Panc1 (cell line): ENCODE measurements at regions not wholly inside any gene's neighbourhood (a gene's known extent, or its start where the extent isn't known, plus 50 kb on each side); places are given as distances from the start of the nearest gene placed in this dataset.

Source experiments
- ATAC-seq: fragments of 200-7000 bp; cut with Tn5 transposase; 2 replicates; pipeline ENCODE4 v1.9.1; 2020; ENCODE audit warnings: mild to moderate bottlenecking, moderate library complexity
- BruUV-seq: library from RNA; stranded (reverse); fragments of 400-500 nt; replicated peaks from 2 replicates; lab custom pipeline; 2021; lab: Mats Ljungman, UMichigan
- CTCF ChIA-PET: fragments of 300-600 bp; sonication (Branson Sonifier 250); formaldehyde crosslinking; loops from one replicate; lab custom pipeline; 2022; ENCODE audit warnings: antibody characterized with exemption; lab: Charles Lee
- POLR2A ChIA-PET: fragments of 300-600 bp; sonication (Branson Sonifier 250); formaldehyde crosslinking; loops from one replicate; lab custom pipeline; 2022; ENCODE audit warnings: antibody characterized with exemption; lab: Charles Lee
- DNase-seq: peaks from one replicate; pipeline ENCODE4 v3.0.0-alpha.2; 2010; ENCODE audit warnings: low read depth, low spot score
- H3K27ac ChIP-seq: 2 replicates; pipeline ENCODE4 v1.5.1; 2011; ENCODE audit warnings: mild to moderate bottlenecking, low read length, inconsistent platforms
- H3K27me3 ChIP-seq: fragments of 200-500 bp; sonication (Bioruptor generic); 2 replicates; pipeline ENCODE4 v1.6.0; 2014; ENCODE audit warnings: low read length, inconsistent platforms; ENCODE audit not compliant: control insufficient read depth, insufficient read depth
- H3K36me3 ChIP-seq: fragments of 200-500 bp; sonication (Bioruptor generic); 2 replicates; pipeline ENCODE4 v1.5.1; 2014; ENCODE audit warnings: inconsistent platforms, mild to moderate bottlenecking, low read length, moderate library complexity; ENCODE audit not compliant: control insufficient read depth, insufficient read depth
- H3K4me1 ChIP-seq: 2 replicates; pipeline ENCODE4 v1.5.1; 2011; ENCODE audit warnings: inconsistent platforms, mild to moderate bottlenecking, low read length, moderate library complexity; ENCODE audit not compliant: control insufficient read depth, insufficient read depth
- H3K4me3 ChIP-seq, 2 experiments: 2 replicates each; pipeline ENCODE4 v1.5.1; 2011 to 2012; ENCODE audit warnings: low read depth in 2 of 2, low read length in 2 of 2, mild to moderate bottlenecking in 2 of 2, inconsistent platforms in 1 of 2, moderate library complexity in 1 of 2
- H3K9me3 ChIP-seq: fragments of 200-500 bp; sonication (Bioruptor generic); 2 replicates; pipeline ENCODE4 v1.5.1; 2014; ENCODE audit warnings: low read depth, mild to moderate bottlenecking, inconsistent platforms, low read length, moderate library complexity; ENCODE audit not compliant: control insufficient read depth, insufficient read depth
- CTCF ChIP-seq: fragments of 450-650 bp; IDR thresholded peaks from 2 replicates; pipeline ENCODE4 v1.5.1; 2017; ENCODE audit warnings: mild to moderate bottlenecking
- POLR2AphosphoS5 ChIP-seq: IDR thresholded peaks from 2 replicates; pipeline ENCODE4 v1.6.1; 2012; ENCODE audit warnings: mild to moderate bottlenecking, low read depth, low read length, moderate library complexity
- SIN3A ChIP-seq: IDR thresholded peaks from 2 replicates; pipeline ENCODE4 v1.6.1; 2012; ENCODE audit warnings: low read depth, mild to moderate bottlenecking, low read length, moderate library complexity, borderline replicate concordance; ENCODE audit not compliant: insufficient read depth
- TCF7L2 ChIP-seq: IDR thresholded peaks from 2 replicates; pipeline ENCODE4 v1.6.1; 2011; ENCODE audit warnings: mild to moderate bottlenecking, low read depth, low read length, inconsistent platforms
- in situ Hi-C: cut with HindIII; loops from 2 replicates; pipeline ENCODE4 v1.10.0; 2016; ENCODE audit warnings: low sequenced_read_pairs, low pct_unique_long_range_greater_than_20kb
- intact Hi-C: fragments of 100-400 bp; cut with micrococcal nuclease; formaldehyde crosslinking; loops from one replicate; pipeline ENCODE4 v1.10.0; 2022; ENCODE audit not compliant: unreplicated experiment
- TF ChIP-seq, protein P1 (sequence below), 2 experiments: IDR thresholded peaks; 2 replicates each; pipeline ENCODE4 v1.6.1; 2011 to 2012; ENCODE audit warnings: low read depth in 2 of 2, control low read depth in 1 of 2, low read length in 1 of 2, mild to moderate bottlenecking in 1 of 2, moderate library complexity in 1 of 2; ENCODE audit not compliant: insufficient read depth in 1 of 2

DNA sequence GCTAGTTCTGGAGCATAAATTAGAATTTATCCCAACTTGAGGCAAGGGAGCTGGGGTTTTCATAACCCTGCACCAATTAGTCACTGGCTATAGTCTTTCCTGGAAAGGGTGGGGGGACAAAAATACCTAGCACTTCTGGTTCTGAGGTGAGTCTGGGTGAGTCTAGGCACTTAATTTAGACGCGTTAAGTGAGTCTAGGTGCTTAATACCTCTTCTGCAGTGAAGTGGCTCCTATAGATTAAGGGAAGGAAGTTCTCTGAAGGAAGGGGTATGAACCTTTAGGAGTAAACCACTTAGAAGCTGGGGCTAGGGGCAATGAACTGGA, 251.7 kb downstream of the EFCAB11 start:
- H3K9me3 ChIP-seq = no peaks in the 10 kb centered on the region
- BruUV-seq = no TSS peak
- H3K4me1 ChIP-seq = 0 out of 2 replicates have a peak, but pooled peaks cover 3% of the 10 kb centered on the region
- H3K4me3 ChIP-seq = no peak overlapping the region
- intact Hi-C loops (no loop called here), in situ Hi-C loops (no loop called here)
- ChIA-PET POLR2A (no interaction called here), CTCF (no interaction called here)
- no peaks in the 10 kb centered on the region for H3K36me3 ChIP-seq
- H3K27me3 ChIP-seq = no peaks in the 10 kb centered on the region
- ATAC-seq (no peak), DNase-seq (no peak)
- no peak overlapping the region for H3K27ac ChIP-seq
- no peak for TF ChIP-seq CTCF
- TF ChIP-seq, protein P1, sequence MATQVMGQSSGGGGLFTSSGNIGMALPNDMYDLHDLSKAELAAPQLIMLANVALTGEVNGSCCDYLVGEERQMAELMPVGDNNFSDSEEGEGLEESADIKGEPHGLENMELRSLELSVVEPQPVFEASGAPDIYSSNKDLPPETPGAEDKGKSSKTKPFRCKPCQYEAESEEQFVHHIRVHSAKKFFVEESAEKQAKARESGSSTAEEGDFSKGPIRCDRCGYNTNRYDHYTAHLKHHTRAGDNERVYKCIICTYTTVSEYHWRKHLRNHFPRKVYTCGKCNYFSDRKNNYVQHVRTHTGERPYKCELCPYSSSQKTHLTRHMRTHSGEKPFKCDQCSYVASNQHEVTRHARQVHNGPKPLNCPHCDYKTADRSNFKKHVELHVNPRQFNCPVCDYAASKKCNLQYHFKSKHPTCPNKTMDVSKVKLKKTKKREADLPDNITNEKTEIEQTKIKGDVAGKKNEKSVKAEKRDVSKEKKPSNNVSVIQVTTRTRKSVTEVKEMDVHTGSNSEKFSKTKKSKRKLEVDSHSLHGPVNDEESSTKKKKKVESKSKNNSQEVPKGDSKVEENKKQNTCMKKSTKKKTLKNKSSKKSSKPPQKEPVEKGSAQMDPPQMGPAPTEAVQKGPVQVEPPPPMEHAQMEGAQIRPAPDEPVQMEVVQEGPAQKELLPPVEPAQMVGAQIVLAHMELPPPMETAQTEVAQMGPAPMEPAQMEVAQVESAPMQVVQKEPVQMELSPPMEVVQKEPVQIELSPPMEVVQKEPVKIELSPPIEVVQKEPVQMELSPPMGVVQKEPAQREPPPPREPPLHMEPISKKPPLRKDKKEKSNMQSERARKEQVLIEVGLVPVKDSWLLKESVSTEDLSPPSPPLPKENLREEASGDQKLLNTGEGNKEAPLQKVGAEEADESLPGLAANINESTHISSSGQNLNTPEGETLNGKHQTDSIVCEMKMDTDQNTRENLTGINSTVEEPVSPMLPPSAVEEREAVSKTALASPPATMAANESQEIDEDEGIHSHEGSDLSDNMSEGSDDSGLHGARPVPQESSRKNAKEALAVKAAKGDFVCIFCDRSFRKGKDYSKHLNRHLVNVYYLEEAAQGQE (IDR thresholded peaks at IDR 0.05; ENCODE audit: insufficient read depth in 1 of 2, low read depth in 2 of 2, low read length in 1 of 2) = no peak
- no peak for TF ChIP-seq TCF7L2
- TF ChIP-seq SIN3A = no peak
- TF ChIP-seq POLR2AphosphoS5 = no peak

GRCh38 chr14:89702073-89702875, 252.3 kb downstream of the EFCAB11 start:
- no TSS peak for BruUV-seq
- POLR2A ChIA-PET = no interaction called here
- H3K27me3 ChIP-seq = no peaks in the 10 kb centered on the region
- H3K36me3 ChIP-seq = no peaks in the 10 kb centered on the region
- peak overlapping the region; percentile 74 for H3K27ac ChIP-seq
- H3K9me3 ChIP-seq = no peaks in the 10 kb centered on the region
- intact Hi-C loops (no loop called here), in situ Hi-C loops (no loop called here)
- CTCF ChIA-PET = no interaction called here
- ATAC-seq = peak; percentile 32; the same call in 1 of the 2 replicates
- no peak for TF ChIP-seq TCF7L2
- TF ChIP-seq, protein P1 (IDR thresholded peaks at IDR 0.05; ENCODE audit: insufficient read depth in 1 of 2, low read depth in 2 of 2, low read length in 1 of 2) = no peak
- TF ChIP-seq CTCF = no peak
- no peak for TF ChIP-seq SIN3A
- no peak for TF ChIP-seq POLR2AphosphoS5
- 0 out of 2 replicates have a peak, but pooled peaks cover 3% of the 10 kb centered on the region for H3K4me1 ChIP-seq
- no peak for DNase-seq
- peak overlapping the region; percentile 53 to 71 for H3K4me3 ChIP-seq
